ENCODE measurements at regions not wholly inside any gene's neighbourhood (a gene's known extent, or its start where the extent isn't known, plus 50 kb on each side); places are given as distances from the start of the nearest gene placed in this dataset.

GRCh38 chr1:207217778-207218511, 103.5 kb upstream of the CD55 start:
- intact Hi-C loops (cut with DNase I; ENCODE audit: low total_unique reads), result no loop called here
- peak overlapping the region in 1 of 2 donors; percentile 21 for H3K27ac ChIP-seq
- no peaks in the 10 kb centered on the region for H3K36me3 ChIP-seq
- H3K4me1 ChIP-seq, result no peaks in the 10 kb centered on the region
- no peak for DNase-seq
- H3K9me3 ChIP-seq, result peaks cover 0 to 4% of the 10 kb centered on the region in 2 donors
- H3K4me3 ChIP-seq, result no peak overlapping the region
- H3K27me3 ChIP-seq, result no peaks in the 10 kb centered on the region
- TF ChIP-seq, protein P1, sequence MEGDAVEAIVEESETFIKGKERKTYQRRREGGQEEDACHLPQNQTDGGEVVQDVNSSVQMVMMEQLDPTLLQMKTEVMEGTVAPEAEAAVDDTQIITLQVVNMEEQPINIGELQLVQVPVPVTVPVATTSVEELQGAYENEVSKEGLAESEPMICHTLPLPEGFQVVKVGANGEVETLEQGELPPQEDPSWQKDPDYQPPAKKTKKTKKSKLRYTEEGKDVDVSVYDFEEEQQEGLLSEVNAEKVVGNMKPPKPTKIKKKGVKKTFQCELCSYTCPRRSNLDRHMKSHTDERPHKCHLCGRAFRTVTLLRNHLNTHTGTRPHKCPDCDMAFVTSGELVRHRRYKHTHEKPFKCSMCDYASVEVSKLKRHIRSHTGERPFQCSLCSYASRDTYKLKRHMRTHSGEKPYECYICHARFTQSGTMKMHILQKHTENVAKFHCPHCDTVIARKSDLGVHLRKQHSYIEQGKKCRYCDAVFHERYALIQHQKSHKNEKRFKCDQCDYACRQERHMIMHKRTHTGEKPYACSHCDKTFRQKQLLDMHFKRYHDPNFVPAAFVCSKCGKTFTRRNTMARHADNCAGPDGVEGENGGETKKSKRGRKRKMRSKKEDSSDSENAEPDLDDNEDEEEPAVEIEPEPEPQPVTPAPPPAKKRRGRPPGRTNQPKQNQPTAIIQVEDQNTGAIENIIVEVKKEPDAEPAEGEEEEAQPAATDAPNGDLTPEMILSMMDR (IDR thresholded peaks at IDR 0.05), result no peak
- TF ChIP-seq POLR2A (IDR thresholded peaks at IDR 0.05), result no peak

DNA sequence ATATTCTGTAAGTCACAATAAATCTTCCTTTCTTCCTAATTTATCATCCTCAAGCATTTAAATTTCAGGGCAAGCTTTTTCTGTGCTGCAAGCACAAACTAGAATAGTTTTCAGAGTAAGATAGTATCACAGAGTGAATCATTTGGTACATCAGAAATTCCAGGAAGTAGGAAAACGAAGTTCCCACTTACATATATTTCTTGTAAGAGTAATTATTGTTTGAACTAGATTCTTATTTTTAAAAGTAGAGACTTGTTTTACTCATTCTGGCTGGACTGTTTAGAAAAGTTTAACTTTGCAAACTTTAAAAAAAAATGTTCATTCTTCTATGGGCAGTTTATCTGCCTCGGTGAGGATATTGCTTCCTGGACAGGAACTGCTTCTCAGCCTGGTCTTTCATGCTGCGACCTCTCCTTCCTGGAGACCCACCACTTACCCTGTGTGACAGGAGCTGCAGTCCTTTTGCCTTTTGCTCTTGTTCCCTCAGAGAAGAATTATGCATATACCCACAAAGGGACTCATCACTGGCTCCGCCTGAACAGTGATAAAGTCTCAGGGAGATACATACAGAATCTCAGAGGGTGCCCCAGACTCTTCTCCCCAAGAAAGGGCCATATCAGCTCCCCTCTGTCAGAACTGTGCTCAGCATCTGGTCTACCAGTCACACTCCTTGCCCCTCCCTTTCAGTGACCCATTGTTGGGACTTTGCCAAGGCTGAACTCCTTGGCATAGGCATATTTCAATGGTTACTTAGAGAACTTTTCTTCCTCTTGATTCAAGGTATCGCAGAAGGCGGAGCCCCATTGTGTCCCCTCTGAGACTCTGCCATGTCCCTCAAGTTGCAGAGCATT, 102.7 kb upstream of the CD55 start:
- Histone ChIP-seq H3K36me3 (no peaks in the 10 kb centered on the region), H3K9me3 (no peaks in the 10 kb centered on the region), H3K4me1 (no peaks in the 10 kb centered on the region), H3K27me3 (no peaks in the 10 kb centered on the region), H3K27ac (peak overlapping the region in 1 of 2 donors; percentile 21), H3K4me3 (no peak overlapping the region)
- peak in 1 of 2 donors; percentile 31 for DNase-seq
- TF ChIP-seq POLR2A (IDR thresholded peaks at IDR 0.05), result no peak
- TF ChIP-seq, protein P1 (IDR thresholded peaks at IDR 0.05), result no peak
- intact Hi-C loops (cut with DNase I; ENCODE audit: low total_unique reads), result no loop called here

DNA sequence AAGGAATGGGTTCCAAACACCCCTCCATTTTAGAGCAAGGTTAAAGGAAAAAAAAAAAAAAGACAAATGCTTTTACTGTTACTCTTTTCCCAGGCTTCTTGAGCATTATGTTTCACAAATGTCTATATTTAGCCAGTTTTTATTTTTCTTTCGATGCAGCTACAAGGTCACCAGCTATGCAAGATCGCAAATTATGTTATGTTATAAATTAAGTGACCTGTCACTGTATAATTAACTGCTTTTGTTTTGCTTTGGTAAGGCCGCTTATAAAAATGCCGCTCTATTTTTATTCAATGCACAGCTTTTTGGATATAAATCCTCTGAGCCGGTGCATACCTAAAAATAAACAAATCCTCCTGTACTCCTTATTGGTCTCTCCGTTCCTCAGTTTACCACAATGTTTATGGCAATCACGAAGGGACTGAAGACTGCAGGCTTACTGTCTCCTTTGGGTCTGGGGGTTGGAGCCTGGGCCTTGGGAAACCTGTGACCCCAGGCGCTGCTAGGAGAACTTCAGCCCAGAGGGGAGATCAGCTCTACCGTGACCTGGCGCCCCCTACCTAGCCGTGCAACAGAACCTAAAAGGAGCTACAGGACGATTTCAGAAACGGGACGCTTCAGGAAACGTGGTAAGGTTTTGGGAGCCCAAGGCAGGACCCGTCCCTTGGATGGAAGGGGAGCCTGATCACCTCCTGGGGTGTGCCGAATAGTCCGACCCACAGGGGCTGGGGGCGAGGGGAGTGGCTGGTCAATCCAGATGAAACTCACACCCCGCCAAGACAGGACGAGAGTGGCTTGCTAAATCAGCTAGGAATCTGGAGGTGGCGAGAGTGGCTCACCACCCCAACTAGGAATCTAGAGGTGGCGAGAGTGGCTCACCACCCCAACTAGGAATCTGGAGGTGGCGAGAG, 101.2 kb upstream of the CD55 start:
- Histone ChIP-seq H3K27ac (no peak overlapping the region), H3K9me3 (no peaks in the 10 kb centered on the region), H3K27me3 (no peaks in the 10 kb centered on the region), H3K36me3 (no peaks in the 10 kb centered on the region), H3K4me1 (no peaks in the 10 kb centered on the region), H3K4me3 (no peak overlapping the region)
- DNase-seq, result no peak
- TF ChIP-seq, protein P1 (IDR thresholded peaks at IDR 0.05), result no peak
- TF ChIP-seq POLR2A (IDR thresholded peaks at IDR 0.05), result no peak
- intact Hi-C loops (cut with DNase I; ENCODE audit: low total_unique reads), result no loop called here

- intact Hi-C loops (cut with DNase I; ENCODE audit: low total_unique reads), result no loop called here
- H3K27ac ChIP-seq, result no peak overlapping the region
- TF ChIP-seq POLR2A (IDR thresholded peaks at IDR 0.05), result no peak
- TF ChIP-seq, protein P1 (IDR thresholded peaks at IDR 0.05), result no peak
- H3K4me1 ChIP-seq, result no peaks in the 10 kb centered on the region
- no peak for DNase-seq
- H3K27me3 ChIP-seq, result no peaks in the 10 kb centered on the region
- no peak overlapping the region for H3K4me3 ChIP-seq
- no peaks in the 10 kb centered on the region for H3K9me3 ChIP-seq
- no peaks in the 10 kb centered on the region for H3K36me3 ChIP-seq
These were observed 99.5 kb upstream of the CD55 start for GRCh38 chr1:207221934-207222351.
